HG02759 (cell line): ENCODE measurements at regions not wholly inside any gene's neighbourhood (a gene's known extent, or its start where the extent isn't known, plus 50 kb on each side); places are given as distances from the start of the nearest gene placed in this dataset.
"Not testable (repeated sequence)": the region's sequence is repeated elsewhere in the genome, so short reads cannot be mapped to it uniquely, and the experiment has no call there.

Source experiments
- ATAC-seq: cut with Tn5 transposase; IDR thresholded peaks from one replicate; pipeline ENCODE4 v1.9.1; 2021; ENCODE audit warnings: mild to moderate bottlenecking, moderate library complexity; ENCODE audit not compliant: unreplicated experiment

- no peak for ATAC-seq
These were observed 1651.0 kb downstream of the REEP3 start for GRCh38 chr10:65172249-65172648.

- ATAC-seq: no peak
These were observed 1655.8 kb downstream of the REEP3 start for GRCh38 chr10:65176994-65177393.

GRCh38 chr10:65183236-65183635, 1662.0 kb downstream of the REEP3 start:
- ATAC-seq: no peak

GRCh38 chr10:65186668-65187067, 1665.5 kb downstream of the REEP3 start:
- ATAC-seq: not testable (repeated sequence)

- no peak for ATAC-seq
These were observed 1672.9 kb downstream of the REEP3 start for GRCh38 chr10:65194126-65194525.

GRCh38 chr10:65194555-65194954, 1673.4 kb downstream of the REEP3 start:
- no peak for ATAC-seq

- ATAC-seq: no peak
These were observed 1674.9 kb downstream of the REEP3 start for GRCh38 chr10:65196111-65196510.

GRCh38 chr10:65197935-65198334, 1676.7 kb downstream of the REEP3 start:
- ATAC-seq: no peak

- no peak for ATAC-seq
These were observed 1680.3 kb downstream of the REEP3 start for GRCh38 chr10:65201491-65201890.

GRCh38 chr10:65204999-65205398, 1683.8 kb downstream of the REEP3 start:
- no peak for ATAC-seq

GRCh38 chr10:65213170-65213569, 1692.0 kb downstream of the REEP3 start:
- no peak for ATAC-seq

GRCh38 chr10:65219444-65219843, 1698.2 kb downstream of the REEP3 start:
- no peak for ATAC-seq

- ATAC-seq: no peak
These were observed 1694.7 kb upstream of the LRRTM3 start for GRCh38 chr10:65231148-65231547.

GRCh38 chr10:65234261-65234660, 1691.6 kb upstream of the LRRTM3 start:
- ATAC-seq: no peak

- ATAC-seq: no peak
These were observed 1690.6 kb upstream of the LRRTM3 start for GRCh38 chr10:65235266-65235665.

- no peak for ATAC-seq
These were observed 1690.0 kb upstream of the LRRTM3 start for GRCh38 chr10:65235846-65236245.

- no peak for ATAC-seq
These were observed 1660.3 kb upstream of the LRRTM3 start for GRCh38 chr10:65265451-65265954.

- not testable (repeated sequence) for ATAC-seq
These were observed 1656.3 kb upstream of the LRRTM3 start for GRCh38 chr10:65269551-65269950.

- ATAC-seq: no peak
These were observed 1654.9 kb upstream of the LRRTM3 start for GRCh38 chr10:65270969-65271368.

- no peak for ATAC-seq
These were observed 1652.7 kb upstream of the LRRTM3 start for GRCh38 chr10:65273115-65273514.

- ATAC-seq: no peak
These were observed 1650.5 kb upstream of the LRRTM3 start for GRCh38 chr10:65275296-65275695.

- ATAC-seq: no peak
These were observed 1641.3 kb upstream of the LRRTM3 start for GRCh38 chr10:65284495-65285041.

GRCh38 chr10:65285726-65286125, 1640.1 kb upstream of the LRRTM3 start:
- not testable (repeated sequence) for ATAC-seq
